ENCODE measurements at regions not wholly inside any gene's neighbourhood (a gene's known extent, or its start where the extent isn't known, plus 50 kb on each side); places are given as distances from the start of the nearest gene placed in this dataset.

- DNase-seq (ENCODE audit: low read depth in 2 of 2) = no peak
These were observed 469.4 kb downstream of the INSC start for GRCh38 chr11:15584158-15584557.

GRCh38 chr11:15585602-15586331 lies 471.0 kb downstream of the INSC start:
- no peak for DNase-seq (ENCODE audit: low read depth in 2 of 2)

GRCh38 chr11:15586741-15587473 lies 472.2 kb downstream of the INSC start:
- no peak for DNase-seq (ENCODE audit: low read depth in 2 of 2)

- no peak for DNase-seq (ENCODE audit: low read depth in 2 of 2)
These were observed 474.4 kb downstream of the INSC start for GRCh38 chr11:15589070-15589626.

- no peak for DNase-seq (ENCODE audit: low read depth in 2 of 2)
These were observed 475.4 kb downstream of the INSC start for GRCh38 chr11:15590132-15590531.

GRCh38 chr11:15591112-15591537 lies 476.4 kb downstream of the INSC start:
- DNase-seq (ENCODE audit: low read depth in 2 of 2) = no peak

GRCh38 chr11:15594607-15595006 lies 479.9 kb downstream of the INSC start:
- no peak for DNase-seq (ENCODE audit: low read depth in 2 of 2)

- no peak for DNase-seq (ENCODE audit: low read depth in 2 of 2)
These were observed 484.7 kb downstream of the INSC start for GRCh38 chr11:15599376-15599775.

- DNase-seq (ENCODE audit: low read depth in 2 of 2) = no peak
These were observed 487.3 kb downstream of the INSC start for GRCh38 chr11:15602047-15602446.

GRCh38 chr11:15602785-15603567 lies 488.3 kb downstream of the INSC start:
- DNase-seq (ENCODE audit: low read depth in 2 of 2) = no peak

GRCh38 chr11:15605094-15605493 lies 490.4 kb downstream of the INSC start:
- no peak for DNase-seq (ENCODE audit: low read depth in 2 of 2)

GRCh38 chr11:15607361-15608036 lies 492.8 kb downstream of the INSC start:
- no peak for DNase-seq (ENCODE audit: low read depth in 2 of 2)

GRCh38 chr11:15609445-15609844 lies 494.7 kb downstream of the INSC start:
- DNase-seq (ENCODE audit: low read depth in 2 of 2) = no peak

- DNase-seq (ENCODE audit: low read depth in 2 of 2) = no peak
These were observed 496.2 kb downstream of the INSC start for GRCh38 chr11:15610881-15611280.

- no peak for DNase-seq (ENCODE audit: low read depth in 2 of 2)
These were observed 498.5 kb downstream of the INSC start for GRCh38 chr11:15613251-15613650.

- DNase-seq (ENCODE audit: low read depth in 2 of 2) = no peak
These were observed 499.1 kb downstream of the INSC start for GRCh38 chr11:15613789-15614188.

- DNase-seq (ENCODE audit: low read depth in 2 of 2) = no peak
These were observed 500.8 kb downstream of the INSC start for GRCh38 chr11:15615398-15616096.

GRCh38 chr11:15616130-15617105 lies 501.7 kb downstream of the INSC start:
- DNase-seq (ENCODE audit: low read depth in 2 of 2) = no peak

- no peak for DNase-seq (ENCODE audit: low read depth in 2 of 2)
These were observed 502.4 kb downstream of the INSC start for GRCh38 chr11:15617126-15617525.

GRCh38 chr11:15618583-15619032 lies 503.9 kb downstream of the INSC start:
- DNase-seq (ENCODE audit: low read depth in 2 of 2) = no peak
